WTC11 (cell line): ENCODE measurements at regions not wholly inside any gene's neighbourhood (a gene's known extent, or its start where the extent isn't known, plus 50 kb on each side); places are given as distances from the start of the nearest gene placed in this dataset.

Experiments
- ATAC-seq: fragments of 200-7000 bp; cut with Tn5 transposase; 2 replicates; pipeline ENCODE4 v1.10.0; 2021; ENCODE audit warnings: mild to moderate bottlenecking, moderate library complexity
- CTCF ChIA-PET: fragments of 300-600 bp; sonication (Branson Sonifier 250); formaldehyde crosslinking; loops from one replicate; lab custom pipeline; 2021; ENCODE audit warnings: antibody characterized with exemption; lab: Charles Lee
- POLR2A ChIA-PET: fragments of 350-600 bp; sonication (Branson Sonifier 250); formaldehyde crosslinking; loops from one replicate; lab custom pipeline; 2021; ENCODE audit warnings: antibody characterized with exemption; lab: Charles Lee
- DNase-seq: peaks from one replicate; pipeline ENCODE4 v3.0.0; 2021; ENCODE audit warnings: low spot score
- H3K27ac Mint-ChIP-seq: 2 replicates; pipeline ENCODE4 v1.8.0; 2021; ENCODE audit warnings: mixed read lengths
- H3K27me3 Mint-ChIP-seq: 2 replicates; pipeline ENCODE4 v1.8.0; 2021; ENCODE audit warnings: low read depth, mild to moderate bottlenecking, moderate library complexity, mixed read lengths
- H3K36me3 Mint-ChIP-seq: 2 replicates; pipeline ENCODE4 v1.8.0; 2021; ENCODE audit warnings: mixed read lengths
- H3K4me1 Mint-ChIP-seq: 2 replicates; pipeline ENCODE4 v1.8.0; 2022; ENCODE audit warnings: mixed read lengths
- H3K4me3 Mint-ChIP-seq: 2 replicates; pipeline ENCODE4 v1.8.0; 2021; ENCODE audit warnings: mild to moderate bottlenecking, moderate library complexity, mixed read lengths
- H3K9me3 Mint-ChIP-seq: 2 replicates; pipeline ENCODE4 v1.8.0; 2021; ENCODE audit warnings: mixed read lengths
- ATF6 ChIP-seq: sonication (generic); formaldehyde crosslinking; IDR thresholded peaks from 2 replicates; pipeline ENCODE4 v1.8.1; 2023; ENCODE audit warnings: mild to moderate bottlenecking, missing genetic modification reagents
- CBFB ChIP-seq: sonication (generic); formaldehyde crosslinking; IDR thresholded peaks from 2 replicates; pipeline ENCODE4 v1.8.1; 2022; ENCODE audit warnings: mild to moderate bottlenecking, low read depth, missing genetic modification reagents
- E2F5 ChIP-seq: sonication (generic); formaldehyde crosslinking; IDR thresholded peaks from 2 replicates; pipeline ENCODE4 v1.8.1; 2022; ENCODE audit warnings: mild to moderate bottlenecking, moderate library complexity, missing genetic modification reagents
- JAZF1 ChIP-seq: fragments of 250-450 bp; sonication (Bioruptor Pico); IDR thresholded peaks from 2 replicates; pipeline ENCODE4 v1.9.0; 2021; ENCODE audit warnings: moderate library complexity, mild to moderate bottlenecking, inconsistent platforms
- JUN ChIP-seq: sonication (generic); formaldehyde crosslinking; IDR thresholded peaks from 2 replicates; pipeline ENCODE4 v1.8.0; 2023; ENCODE audit warnings: mild to moderate bottlenecking, missing genetic modification reagents
- MAX ChIP-seq: sonication (generic); formaldehyde crosslinking; IDR thresholded peaks from 2 replicates; pipeline ENCODE4 v1.8.0; 2022; ENCODE audit warnings: mild to moderate bottlenecking, missing genetic modification reagents
- NFYB ChIP-seq: sonication (generic); formaldehyde crosslinking; conservative IDR thresholded peaks from 2 replicates; pipeline ENCODE4 v1.8.0; 2022; ENCODE audit warnings: low read depth, missing genetic modification reagents
- NR2C2 ChIP-seq: sonication (generic); formaldehyde crosslinking; IDR thresholded peaks from 2 replicates; pipeline ENCODE4 v1.8.0; 2022; ENCODE audit warnings: mild to moderate bottlenecking, missing genetic modification reagents
- NR3C1 ChIP-seq: sonication (generic); formaldehyde crosslinking; conservative IDR thresholded peaks from 2 replicates; pipeline ENCODE4 v1.8.1; 2023; ENCODE audit warnings: low read depth, mild to moderate bottlenecking, missing genetic modification reagents
- SMAD3 ChIP-seq: sonication (generic); formaldehyde crosslinking; IDR thresholded peaks from 2 replicates; pipeline ENCODE4 v1.8.0; 2022; ENCODE audit warnings: missing genetic modification reagents, mild to moderate bottlenecking, borderline replicate concordance
- SP1 ChIP-seq: sonication (generic); formaldehyde crosslinking; conservative IDR thresholded peaks from 2 replicates; pipeline ENCODE4 v1.8.1; 2022; ENCODE audit warnings: missing genetic modification reagents
- STAT6 ChIP-seq: sonication (generic); formaldehyde crosslinking; conservative IDR thresholded peaks from 2 replicates; pipeline ENCODE4 v1.8.1; 2023; ENCODE audit warnings: mild to moderate bottlenecking, low read depth, missing genetic modification reagents, moderate library complexity
- TCF7 ChIP-seq: sonication (generic); formaldehyde crosslinking; IDR thresholded peaks from 2 replicates; pipeline ENCODE4 v1.8.0; 2022; ENCODE audit warnings: mild to moderate bottlenecking, low read depth, missing genetic modification reagents, moderate library complexity
- USF1 ChIP-seq: sonication (generic); formaldehyde crosslinking; IDR thresholded peaks from 2 replicates; pipeline ENCODE4 v1.8.0; 2022; ENCODE audit warnings: mild to moderate bottlenecking, missing genetic modification reagents
- ZBTB21 ChIP-seq: sonication (generic); formaldehyde crosslinking; IDR thresholded peaks from 2 replicates; pipeline ENCODE4 v1.8.1; 2023; ENCODE audit warnings: mild to moderate bottlenecking, missing genetic modification reagents, borderline replicate concordance
- ZMAT4 ChIP-seq: fragments of 250-450 bp; sonication (Bioruptor Pico); IDR thresholded peaks from 2 replicates; pipeline ENCODE4 v1.9.0; 2021; ENCODE audit warnings: mild to moderate bottlenecking
- ZNF219 ChIP-seq: sonication (generic); formaldehyde crosslinking; IDR thresholded peaks from 2 replicates; pipeline ENCODE4 v1.8.0; 2023; ENCODE audit warnings: missing genetic modification reagents, mild to moderate bottlenecking, borderline replicate concordance
- ZNF416 ChIP-seq: fragments of 250-450 bp; sonication (Bioruptor Pico); IDR thresholded peaks from 2 replicates; pipeline ENCODE4 v1.9.0; 2021; ENCODE audit warnings: mild to moderate bottlenecking, inconsistent platforms

- ChIA-PET CTCF (no interaction called here), POLR2A (interaction anchor here (0.6 kb wide), 1 partner anchor 293 kb away, joined by 3 read pairs; no protein-coding TSS in a partner anchor)
- ATAC-seq (no peak), DNase-seq (no peak)
- Mint-ChIP-seq H3K27me3 (no peaks in the 10 kb centered on the region; the same call in 1 of the 2 replicates), H3K9me3 (no peaks in the 10 kb centered on the region), H3K4me1 (peaks cover 8% of the 10 kb centered on the region), H3K4me3 (no peak overlapping the region), H3K27ac (no peak overlapping the region), H3K36me3 (no peaks in the 10 kb centered on the region)
- no peak for TF ChIP-seq SP1 (CRISPR knock-in tag)
- TF ChIP-seq JAZF1 (CRISPR knock-in tag), result no peak
- TF ChIP-seq ATF6 (CRISPR knock-in tag), result no peak
- TF ChIP-seq STAT6 (CRISPR knock-in tag), result no peak
- no peak for TF ChIP-seq NFYB (CRISPR knock-in tag)
- no peak for TF ChIP-seq ZBTB21
- TF ChIP-seq NR3C1, result no peak
- no peak for TF ChIP-seq ZMAT4 (CRISPR knock-in tag)
- TF ChIP-seq CBFB, result no peak
- no peak for TF ChIP-seq USF1 (CRISPR knock-in tag)
- TF ChIP-seq ZNF416 (CRISPR knock-in tag), result no peak
- no peak for TF ChIP-seq JUN
- no peak for TF ChIP-seq E2F5
Observed at GRCh38 chr1:59025201-59025600, 241.4 kb upstream of the JUN start.

GRCh38 chr1:59025898-59026426, 242.1 kb upstream of the JUN start:
- ChIA-PET CTCF (no interaction called here), POLR2A (no interaction called here)
- no peaks in the 10 kb centered on the region for H3K36me3 Mint-ChIP-seq
- H3K4me3 Mint-ChIP-seq, result no peak overlapping the region
- TF ChIP-seq SP1 (CRISPR knock-in tag), result no peak
- no peak for TF ChIP-seq JUN
- no peak for TF ChIP-seq SMAD3 (CRISPR knock-in tag)
- no peak for TF ChIP-seq MAX
- TF ChIP-seq TCF7 (CRISPR knock-in tag), result no peak
- no peak for TF ChIP-seq NR2C2
- TF ChIP-seq ZNF219, result no peak
- H3K27ac Mint-ChIP-seq, result no peak overlapping the region
- 0 out of 2 replicates have a peak, but pooled peaks cover under 1% of the 10 kb centered on the region for H3K9me3 Mint-ChIP-seq
- ATAC-seq (no peak), DNase-seq (no peak)
- H3K4me1 Mint-ChIP-seq, result peaks cover 8% of the 10 kb centered on the region
- H3K27me3 Mint-ChIP-seq, result no peaks in the 10 kb centered on the region; the same call in 1 of the 2 replicates
